Fibroblast of lung (primary cell): ENCODE measurements at regions not wholly inside any gene's neighbourhood (a gene's known extent, or its start where the extent isn't known, plus 50 kb on each side); places are given as distances from the start of the nearest gene placed in this dataset.

Source experiments
- EZH2 ChIP-seq: IDR thresholded peaks from 2 replicates; pipeline ENCODE4 v1.5.1; 2012; ENCODE audit warnings: low read length, control low read depth, mild to moderate bottlenecking; ENCODE audit errors: missing control alignments
- TF ChIP-seq, protein P1 (sequence below), 2 donors: IDR thresholded peaks in 1 of 2; conservative IDR thresholded peaks in 1 of 2; 1 replicate in 1 of 2; 2 replicates in 1 of 2; pipeline ENCODE4 v1.5.1; 2011 to 2012; ENCODE audit warnings: low read length in 2 of 2, control low read depth in 1 of 2, inconsistent platforms in 1 of 2, low read depth in 1 of 2, mild to moderate bottlenecking in 1 of 2

DNA sequence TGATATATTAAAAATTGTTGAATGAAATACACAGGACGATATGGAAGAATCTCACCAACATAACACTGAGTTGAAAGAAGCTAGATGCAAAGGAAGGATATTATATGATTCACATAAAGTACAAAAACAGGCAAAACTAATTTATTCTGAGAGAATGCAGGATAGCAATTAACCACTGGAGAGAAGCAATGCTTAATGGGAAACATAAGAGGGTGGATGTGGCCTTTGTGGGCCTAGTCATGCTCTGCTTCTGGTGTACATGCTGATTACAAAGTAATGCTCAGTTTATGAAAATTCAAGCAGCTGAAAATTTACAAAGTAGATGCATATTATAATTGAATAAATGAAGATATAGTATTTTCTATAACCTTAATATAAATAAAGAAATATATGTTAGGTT lies 326.4 kb upstream of the ADAMTS5 start:
- TF ChIP-seq, protein P1, sequence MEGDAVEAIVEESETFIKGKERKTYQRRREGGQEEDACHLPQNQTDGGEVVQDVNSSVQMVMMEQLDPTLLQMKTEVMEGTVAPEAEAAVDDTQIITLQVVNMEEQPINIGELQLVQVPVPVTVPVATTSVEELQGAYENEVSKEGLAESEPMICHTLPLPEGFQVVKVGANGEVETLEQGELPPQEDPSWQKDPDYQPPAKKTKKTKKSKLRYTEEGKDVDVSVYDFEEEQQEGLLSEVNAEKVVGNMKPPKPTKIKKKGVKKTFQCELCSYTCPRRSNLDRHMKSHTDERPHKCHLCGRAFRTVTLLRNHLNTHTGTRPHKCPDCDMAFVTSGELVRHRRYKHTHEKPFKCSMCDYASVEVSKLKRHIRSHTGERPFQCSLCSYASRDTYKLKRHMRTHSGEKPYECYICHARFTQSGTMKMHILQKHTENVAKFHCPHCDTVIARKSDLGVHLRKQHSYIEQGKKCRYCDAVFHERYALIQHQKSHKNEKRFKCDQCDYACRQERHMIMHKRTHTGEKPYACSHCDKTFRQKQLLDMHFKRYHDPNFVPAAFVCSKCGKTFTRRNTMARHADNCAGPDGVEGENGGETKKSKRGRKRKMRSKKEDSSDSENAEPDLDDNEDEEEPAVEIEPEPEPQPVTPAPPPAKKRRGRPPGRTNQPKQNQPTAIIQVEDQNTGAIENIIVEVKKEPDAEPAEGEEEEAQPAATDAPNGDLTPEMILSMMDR (conservative IDR thresholded peaks at IDR 0.05 in 1 of 2, IDR thresholded peaks at IDR 0.05 in 1 of 2; ENCODE audit: low read depth in 1 of 2, low read length in 2 of 2): no peak
- no peak for TF ChIP-seq EZH2
